HG03095 (cell line): ENCODE measurements at regions not wholly inside any gene's neighbourhood (a gene's known extent, or its start where the extent isn't known, plus 50 kb on each side); places are given as distances from the start of the nearest gene placed in this dataset.

ENCODE experiments used
- ATAC-seq: cut with Tn5 transposase; IDR thresholded peaks from one replicate; pipeline ENCODE4 v1.9.1; 2021; ENCODE audit warnings: moderate library complexity; ENCODE audit not compliant: unreplicated experiment

- ATAC-seq: no peak
Measured at GRCh38 chr2:58578276-58578675, 337.2 kb upstream of the FANCL start.

GRCh38 chr2:58574873-58575272 lies 333.7 kb upstream of the FANCL start:
- ATAC-seq: no peak

- no peak for ATAC-seq
Measured at GRCh38 chr2:58572731-58573130, 331.6 kb upstream of the FANCL start.

GRCh38 chr2:58571181-58571852 lies 330.2 kb upstream of the FANCL start:
- peak; percentile 74 for ATAC-seq

- peak; percentile 65 for ATAC-seq
Measured at GRCh38 chr2:58569475-58570185, 328.5 kb upstream of the FANCL start.

- no peak for ATAC-seq
Measured at GRCh38 chr2:58568901-58569300, 327.8 kb upstream of the FANCL start.

- no peak for ATAC-seq
Measured at GRCh38 chr2:58562276-58562675, 321.2 kb upstream of the FANCL start.

GRCh38 chr2:58560531-58560930 lies 319.4 kb upstream of the FANCL start:
- ATAC-seq: no peak

- ATAC-seq: no peak
Measured at GRCh38 chr2:58558881-58559280, 317.8 kb upstream of the FANCL start.

- no peak for ATAC-seq
Measured at GRCh38 chr2:58557176-58557575, 316.1 kb upstream of the FANCL start.

GRCh38 chr2:58553937-58554336 lies 312.8 kb upstream of the FANCL start:
- ATAC-seq: no peak

- ATAC-seq: no peak
Measured at GRCh38 chr2:58553522-58553921, 312.4 kb upstream of the FANCL start.

GRCh38 chr2:58545300-58546280 lies 304.5 kb upstream of the FANCL start:
- no peak for ATAC-seq

GRCh38 chr2:58543442-58543841 lies 302.3 kb upstream of the FANCL start:
- ATAC-seq: no peak

- no peak for ATAC-seq
Measured at GRCh38 chr2:58541511-58541910, 300.4 kb upstream of the FANCL start.

GRCh38 chr2:58540681-58541080 lies 299.6 kb upstream of the FANCL start:
- no peak for ATAC-seq

- no peak for ATAC-seq
Measured at GRCh38 chr2:58539973-58540372, 298.8 kb upstream of the FANCL start.

GRCh38 chr2:58535990-58536389 lies 294.9 kb upstream of the FANCL start:
- no peak for ATAC-seq

GRCh38 chr2:58535182-58535581 lies 294.1 kb upstream of the FANCL start:
- no peak for ATAC-seq

GRCh38 chr2:58533376-58533775 lies 292.3 kb upstream of the FANCL start:
- no peak for ATAC-seq

GRCh38 chr2:58532641-58533040 lies 291.5 kb upstream of the FANCL start:
- no peak for ATAC-seq
